Mesenchymal stem cell (in vitro differentiated cells and primary cell): ENCODE measurements at regions not wholly inside any gene's neighbourhood (a gene's known extent, or its start where the extent isn't known, plus 50 kb on each side); places are given as distances from the start of the nearest gene placed in this dataset.

Experiments used
- DNase-seq: peaks from one replicate; pipeline ENCODE4 v3.0.0-alpha.2; 2013
- H2AFZ ChIP-seq: one replicate; pipeline ENCODE4 v1.6.1; 2013; ENCODE audit warnings: low read depth, mild to moderate bottlenecking, control low read depth, inconsistent platforms, low read length, moderate library complexity
- H2AK5ac ChIP-seq: 2 replicates; pipeline ENCODE4 v1.6.1; 2013; ENCODE audit warnings: low read length, moderate library complexity, mild to moderate bottlenecking, inconsistent platforms; ENCODE audit not compliant: severe bottlenecking
- H2BK120ac ChIP-seq: one replicate; pipeline ENCODE4 v1.6.1; 2013; ENCODE audit warnings: low read depth, mild to moderate bottlenecking, inconsistent platforms, low read length, moderate library complexity
- H2BK12ac ChIP-seq, 2 experiments: one replicate each; pipeline ENCODE4 v1.6.1; 2013; ENCODE audit warnings: inconsistent platforms in 2 of 2, low read length in 2 of 2, mild to moderate bottlenecking in 2 of 2, moderate library complexity in 2 of 2, control low read depth in 1 of 2
- H2BK15ac ChIP-seq: one replicate; pipeline ENCODE4 v1.6.1; 2013; ENCODE audit warnings: mild to moderate bottlenecking, low read depth, inconsistent platforms; ENCODE audit not compliant: poor library complexity, severe bottlenecking
- H2BK5ac ChIP-seq: 2 replicates; pipeline ENCODE4 v1.6.1; 2013; ENCODE audit warnings: low read depth, mild to moderate bottlenecking, low read length, control low read depth, inconsistent platforms; ENCODE audit not compliant: poor library complexity, severe bottlenecking
- H3K14ac ChIP-seq, 2 experiments: one replicate each; pipeline ENCODE4 v1.6.1; 2013; ENCODE audit warnings: inconsistent platforms in 2 of 2, low read length in 2 of 2, control low read depth in 1 of 2, mild to moderate bottlenecking in 1 of 2, moderate library complexity in 1 of 2
- H3K18ac ChIP-seq, 2 experiments: one replicate each; pipeline ENCODE4 v1.6.1; 2013; ENCODE audit warnings: inconsistent platforms in 2 of 2, low read length in 2 of 2, control low read depth in 1 of 2, low read depth in 1 of 2, mild to moderate bottlenecking in 1 of 2
- H3K23ac ChIP-seq, 2 experiments: one replicate each; pipeline ENCODE4 v1.6.1; 2013; ENCODE audit warnings: inconsistent platforms in 2 of 2, low read length in 2 of 2, mild to moderate bottlenecking in 2 of 2, moderate library complexity in 2 of 2, control low read depth in 1 of 2
- H3K27ac ChIP-seq: 2 replicates; pipeline ENCODE4 v1.5.1; 2013; ENCODE audit warnings: mild to moderate bottlenecking, moderate library complexity, low read length, control low read depth, inconsistent platforms; ENCODE audit not compliant: poor library complexity, severe bottlenecking
- H3K27me3 ChIP-seq, 2 experiments: 2 replicates each; pipeline versions ENCODE4 v1.6.1 to v1.7.0; 2013; ENCODE audit warnings: low read length in 2 of 2, mild to moderate bottlenecking in 2 of 2, moderate library complexity in 2 of 2, control low read depth in 1 of 2, inconsistent platforms in 1 of 2; ENCODE audit not compliant: control insufficient read depth in 1 of 2, insufficient read depth in 1 of 2
- H3K36me3 ChIP-seq, 2 experiments: 2 replicates each; pipeline versions ENCODE4 v1.6.1 to v1.7.0; 2013; ENCODE audit warnings: low read length in 2 of 2, control low read depth in 1 of 2, inconsistent platforms in 1 of 2, low read depth in 1 of 2, mild to moderate bottlenecking in 1 of 2; ENCODE audit not compliant: insufficient read depth in 2 of 2, control insufficient read depth in 1 of 2
- H3K4ac ChIP-seq, 2 experiments: one replicate each; pipeline ENCODE4 v1.6.1; 2013; ENCODE audit warnings: inconsistent platforms in 2 of 2, low read length in 2 of 2, mild to moderate bottlenecking in 2 of 2, moderate library complexity in 2 of 2, control low read depth in 1 of 2, low read depth in 1 of 2
- H3K4me1 ChIP-seq: 2 replicates; pipeline ENCODE4 v1.6.1; 2013; ENCODE audit warnings: low read depth, low read length, control low read depth; ENCODE audit not compliant: control insufficient read depth, insufficient read depth
- H3K4me2 ChIP-seq: 2 replicates; pipeline ENCODE4 v1.6.1; 2013; ENCODE audit warnings: low read length, mild to moderate bottlenecking, inconsistent platforms; ENCODE audit not compliant: poor library complexity, severe bottlenecking
- H3K4me3 ChIP-seq, 2 experiments: 2 replicates each; pipeline versions ENCODE4 v1.5.1 to v1.7.0; 2013; ENCODE audit warnings: low read length in 2 of 2, mild to moderate bottlenecking in 2 of 2, control low read depth in 1 of 2, low read depth in 1 of 2; ENCODE audit not compliant: insufficient read depth in 1 of 2
- H3K79me1 ChIP-seq: replicated peaks from 2 replicates; pipeline ENCODE4 v1.6.1; 2013; ENCODE audit warnings: mild to moderate bottlenecking, control low read depth, low read length, inconsistent platforms; ENCODE audit not compliant: poor library complexity, severe bottlenecking
- H3K9ac ChIP-seq: 2 replicates; pipeline ENCODE4 v1.7.0; 2013; ENCODE audit warnings: mild to moderate bottlenecking, low read length, moderate library complexity
- H3K9me3 ChIP-seq: 2 replicates; pipeline ENCODE4 v1.7.0; 2013; ENCODE audit warnings: mild to moderate bottlenecking, low read length; ENCODE audit not compliant: control insufficient read depth
- H4K8ac ChIP-seq: one replicate; pipeline ENCODE4 v1.6.1; 2013; ENCODE audit warnings: inconsistent platforms, mild to moderate bottlenecking, low read length, moderate library complexity
- H4K91ac ChIP-seq: one replicate; pipeline ENCODE4 v1.6.1; 2013; ENCODE audit warnings: mild to moderate bottlenecking, low read length, inconsistent platforms
- WGBS: methylation state at CpG from one replicate; pipeline ENCODE4 v1.1.7; 2013; ENCODE audit warnings: mixed read lengths; 5-methylcytosine and 5-hydroxymethylcytosine counted together

DNA sequence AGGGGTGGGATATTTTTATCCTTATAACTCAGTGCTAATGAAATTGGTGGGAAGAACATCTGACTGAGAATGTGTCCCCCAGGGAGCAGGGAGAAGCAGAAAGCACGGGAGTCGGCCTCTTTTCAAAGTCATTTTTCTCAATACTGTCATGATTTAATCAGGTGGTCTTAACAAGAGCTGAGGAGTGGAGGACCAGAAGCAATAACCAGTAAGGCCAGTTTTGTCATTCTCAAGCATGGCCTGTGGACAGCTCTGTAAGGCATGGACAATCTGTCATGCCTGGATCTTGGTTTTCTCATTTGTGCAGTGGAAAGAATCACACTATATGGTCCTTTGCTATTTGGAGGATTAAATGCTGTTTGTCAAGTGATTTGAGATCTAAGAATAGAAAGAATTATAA is 99.7 kb downstream of the TNFSF11 start:
- H3K9ac ChIP-seq, result no peak overlapping the region
- H3K36me3 ChIP-seq, result no peaks in the 10 kb centered on the region
- WGBS, result 82% methylated on average over 2 of the region's 2 CpGs
- H3K14ac ChIP-seq, result no peak overlapping the region
- no peaks in the 10 kb centered on the region for H3K27me3 ChIP-seq
- no peak overlapping the region for H4K8ac ChIP-seq
- H3K4me2 ChIP-seq, result no peak overlapping the region
- no peak overlapping the region for H3K4me3 ChIP-seq
- H3K4me1 ChIP-seq, result no peaks in the 10 kb centered on the region
- no peak overlapping the region for H2AFZ ChIP-seq
- DNase-seq, result no peak
- H3K27ac ChIP-seq, result no peak overlapping the region
- no peak overlapping the region for H2AK5ac ChIP-seq
- H2BK120ac ChIP-seq, result no peak overlapping the region
- no peak overlapping the region for H4K91ac ChIP-seq
- H3K23ac ChIP-seq, result no peak overlapping the region
- H2BK5ac ChIP-seq, result no peak overlapping the region
- no peaks in the 10 kb centered on the region for H3K79me1 ChIP-seq
- no peak overlapping the region for H3K18ac ChIP-seq
- H3K4ac ChIP-seq, result no peak overlapping the region
- H2BK12ac ChIP-seq, result no peak overlapping the region
- no peak overlapping the region for H2BK15ac ChIP-seq
- no peaks in the 10 kb centered on the region for H3K9me3 ChIP-seq

DNA sequence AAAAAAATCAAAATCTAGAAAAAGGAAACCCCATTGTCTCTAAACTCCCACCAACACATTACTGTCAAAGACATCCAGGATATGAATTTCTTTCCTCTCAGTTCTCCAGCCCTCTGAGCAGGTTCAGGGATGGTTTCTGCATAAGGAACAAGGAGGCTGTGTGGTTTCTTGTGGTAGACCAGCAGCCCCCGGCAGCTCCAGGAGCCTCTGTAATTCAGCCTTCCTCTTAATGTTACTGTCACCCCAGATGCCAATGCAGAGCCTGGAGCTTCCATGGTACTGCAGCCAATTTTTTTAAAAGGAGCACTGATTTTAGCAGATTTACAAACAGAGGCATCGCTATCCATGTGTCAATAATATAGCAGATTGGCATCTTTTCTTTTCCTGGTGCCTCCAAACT is 100.6 kb upstream of the FAM216B start:
- Histone ChIP-seq H2AK5ac (no peak overlapping the region), H3K36me3 (no peaks in the 10 kb centered on the region), H2AFZ (no peak overlapping the region), H3K4ac (no peak overlapping the region), H3K27me3 (no peaks in the 10 kb centered on the region), H3K79me1 (no peaks in the 10 kb centered on the region), H2BK5ac (no peak overlapping the region), H4K8ac (no peak overlapping the region), H2BK120ac (no peak overlapping the region), H3K14ac (no peak overlapping the region), H3K27ac (no peak overlapping the region), H3K4me2 (no peak overlapping the region), H3K23ac (no peak overlapping the region), H3K9me3 (no peaks in the 10 kb centered on the region), H3K9ac (no peak overlapping the region), H2BK15ac (no peak overlapping the region), H4K91ac (no peak overlapping the region), H3K18ac (no peak overlapping the region), H3K4me1 (no peaks in the 10 kb centered on the region), H3K4me3 (no peak overlapping the region), H2BK12ac (no peak overlapping the region)
- DNase-seq, result no peak
- 45% methylated on average over 2 of the region's 2 CpGs for WGBS

DNA sequence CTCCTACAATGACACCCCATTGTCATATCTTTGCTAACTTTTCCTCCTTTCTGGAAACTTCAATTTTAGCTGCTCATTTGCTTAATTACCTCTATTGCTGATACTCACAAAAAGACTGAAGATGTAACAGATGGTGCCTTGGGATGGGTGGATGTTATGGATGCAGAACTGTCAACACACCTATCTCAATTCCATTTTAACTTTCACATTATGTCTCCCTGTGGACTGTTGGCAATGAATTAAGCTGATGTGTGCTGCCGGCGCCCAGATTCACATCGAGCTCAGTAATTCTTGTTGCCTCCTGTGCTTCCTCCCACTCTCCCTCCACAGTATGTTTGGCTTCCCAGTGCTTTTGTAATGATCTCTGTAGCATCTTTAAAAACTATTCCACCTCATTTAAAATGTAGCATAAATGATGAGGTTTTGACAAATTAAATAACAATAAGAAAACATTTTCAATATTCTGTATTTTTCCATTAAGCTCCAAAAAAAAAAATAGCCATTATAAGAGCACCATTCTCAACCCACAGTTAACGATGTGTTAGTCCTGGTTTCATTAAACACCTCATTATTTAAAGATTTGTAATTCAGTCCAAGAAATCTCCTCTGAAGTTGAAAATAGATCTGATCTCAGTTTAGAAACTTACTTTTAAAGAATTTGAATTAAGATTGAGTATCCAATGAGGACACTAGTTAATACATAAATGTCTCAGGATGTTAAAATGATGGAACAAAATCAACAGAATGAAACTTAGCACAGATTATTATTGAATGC is 99.9 kb upstream of the FAM216B start:
- Histone ChIP-seq H3K14ac (no peak overlapping the region), H3K4ac (no peak overlapping the region), H3K9ac (no peak overlapping the region), H2BK5ac (no peak overlapping the region), H3K4me3 (no peak overlapping the region), H3K18ac (no peak overlapping the region), H2AK5ac (no peak overlapping the region), H3K27me3 (no peaks in the 10 kb centered on the region), H2BK120ac (no peak overlapping the region), H3K79me1 (no peaks in the 10 kb centered on the region), H4K91ac (no peak overlapping the region), H3K36me3 (no peaks in the 10 kb centered on the region), H3K9me3 (no peaks in the 10 kb centered on the region), H2BK15ac (no peak overlapping the region), H2BK12ac (no peak overlapping the region), H3K4me1 (no peaks in the 10 kb centered on the region), H3K4me2 (no peak overlapping the region), H3K27ac (no peak overlapping the region), H4K8ac (no peak overlapping the region), H3K23ac (no peak overlapping the region), H2AFZ (no peak overlapping the region)
- no peak for DNase-seq
- WGBS, result 91% methylated on average over 4 of the region's 4 CpGs

- H3K4me2 ChIP-seq, result no peak overlapping the region
- no peak overlapping the region for H3K18ac ChIP-seq
- H2BK12ac ChIP-seq, result no peak overlapping the region
- WGBS, result 83% methylated on average over 1 of the region's 2 CpGs
- H3K4me1 ChIP-seq, result no peaks in the 10 kb centered on the region
- no peak overlapping the region for H2BK120ac ChIP-seq
- no peak overlapping the region for H2AK5ac ChIP-seq
- H3K23ac ChIP-seq, result no peak overlapping the region
- H4K8ac ChIP-seq, result no peak overlapping the region
- no peak overlapping the region for H3K4ac ChIP-seq
- H3K9ac ChIP-seq, result no peak overlapping the region
- H2BK5ac ChIP-seq, result no peak overlapping the region
- no peaks in the 10 kb centered on the region for H3K79me1 ChIP-seq
- H3K27me3 ChIP-seq, result no peaks in the 10 kb centered on the region
- H3K36me3 ChIP-seq, result no peaks in the 10 kb centered on the region
- no peak overlapping the region for H3K4me3 ChIP-seq
- DNase-seq, result no peak
- no peak overlapping the region for H4K91ac ChIP-seq
- no peak overlapping the region for H2AFZ ChIP-seq
- H3K27ac ChIP-seq, result no peak overlapping the region
- H3K14ac ChIP-seq, result no peak overlapping the region
- H3K9me3 ChIP-seq, result no peaks in the 10 kb centered on the region
- H2BK15ac ChIP-seq, result no peak overlapping the region
Measured at GRCh38 chr13:42684226-42684625, 97.2 kb upstream of the FAM216B start.
